Heart left ventricle (tissue), 16 donors: ENCODE measurements at regions not wholly inside any gene's neighbourhood (a gene's known extent, or its start where the extent isn't known, plus 50 kb on each side); places are given as distances from the start of the nearest gene placed in this dataset.

Source experiments
- ATAC-seq, 4 donors: fragments of 200-7000 bp; cut with Tn5 transposase; one replicate each; pipeline ENCODE4 v1.9.1; 2020 to 2022; ENCODE audit warnings: moderate library complexity in 4 of 4, mild to moderate bottlenecking in 3 of 4, moderate number of reproducible peaks in 1 of 4
- DNase-seq, 5 donors: peaks; one replicate each; pipeline ENCODE4 v3.0.0-alpha.2; 2020
- H3K27ac ChIP-seq, 12 donors: fragments of 200-600 bp; sonication (generic) in 4 of 12; one replicate each; pipeline versions ENCODE4 v1.5.0 to v1.8.0; 2016 to 2022; ENCODE audit warnings: mild to moderate bottlenecking in 2 of 12
- H3K27me3 ChIP-seq, 9 donors: fragments of 200-600 bp; sonication (generic) in 2 of 9; one replicate each; pipeline versions ENCODE4 v1.5.1 to v1.8.0; 2016 to 2022; ENCODE audit warnings: mild to moderate bottlenecking in 3 of 9
- H3K36me3 ChIP-seq, 9 donors: fragments of 200-600 bp; sonication (generic) in 2 of 9; one replicate each; pipeline versions ENCODE4 v1.5.0 to v1.8.0; 2018 to 2022; ENCODE audit warnings: mild to moderate bottlenecking in 2 of 9
- H3K4me1 ChIP-seq, 12 donors: fragments of 200-600 bp; sonication (generic) in 4 of 12; one replicate each; pipeline versions ENCODE4 v1.5.0 to v1.8.0; 2016 to 2022; ENCODE audit warnings: mild to moderate bottlenecking in 3 of 12
- H3K4me3 ChIP-seq, 12 donors: fragments of 200-600 bp; sonication (generic) in 4 of 12; one replicate each; pipeline versions ENCODE4 v1.5.0 to v1.8.0; 2017 to 2022; ENCODE audit warnings: mild to moderate bottlenecking in 9 of 12, moderate library complexity in 4 of 12
- H3K9me3 ChIP-seq, 12 donors: fragments of 200-600 bp; sonication (generic) in 4 of 12; one replicate each; pipeline versions ENCODE4 v1.5.0 to v1.8.0; 2016 to 2022; ENCODE audit warnings: mild to moderate bottlenecking in 1 of 12
- CTCF ChIP-seq, 12 donors: fragments of 200-600 bp; sonication (generic) in 4 of 12; IDR thresholded peaks; one replicate each; pipeline versions ENCODE4 v1.5.0 to v1.8.0; 2018 to 2022; ENCODE audit warnings: antibody characterized with exemption in 12 of 12, mild to moderate bottlenecking in 5 of 12
- POLR2A ChIP-seq, 2 donors: fragments of 450-650 bp; IDR thresholded peaks; one replicate each; pipeline ENCODE4 v1.6.1; 2017; ENCODE audit warnings: antibody characterized with exemption in 2 of 2, mild to moderate bottlenecking in 2 of 2, moderate library complexity in 2 of 2
- WGBS, 4 donors: extraction: QIAGEN DNeasy Blood & Tissue Kit in 2 of 4; methylation state at CpG; one replicate each; pipeline versions ENCODE4 v1.1.5 to v1.1.7; 2013 to 2018; 5-methylcytosine and 5-hydroxymethylcytosine counted together
- intact Hi-C, 10 donors: fragments of 100-400 bp; cut with DNase I; formaldehyde crosslinking; loops; one replicate each; pipeline versions ENCODE4 v1.11.1 to v1.14.2; 2022
- donor health status: ischemic (EF 13 %, LVEDD 7.1; RV severe dilation, severe dysfunction).
- donor health status: healthy with polysubstance abuse.
- donor health status: DM: no; HTN: yes; CAD: no.
- donor health status: DM: no; HTN: no; CAD: no.
- donor health status: ischemic (EF 25% LVEDD 6.9; RV normal size, moderate dysfunction).
- donor health status: ischemic (EF 25% LVEDD 5.7; RV mildly dilated, moderate dysfunction).
- donor health status: healthy.
- donor health status: DM: yes; HTN: yes; CAD: no.
- donor health status: ischemic (EF 35%, LVEDD 5.7; RV mildly dilated, moderate dysfunction).
- donor health status: nonischemic (EF 11% LVEDD 7.7; RV severe dilation, severe dysfunction).
- donor health status: DM: yes; HTN: yes; CAD: no.
- donor health status: PGD.
- donor health status: ischemic (EF 29% LVEDD 5.4; RV normal size, mild dysfunction).
- donor health status: nonischemic (EF 23%, LVEDD 6.1; RV moderate dilation, normal function).

GRCh38 chr6:114421199-114421598, 78.4 kb upstream of the HS3ST5 start:
- DNase-seq (no peak), ATAC-seq (no peak)
- Histone ChIP-seq H3K4me1 (no peaks in the 10 kb centered on the region), H3K27me3 (peaks cover 0 to 5% (median 0%) of the 10 kb centered on the region in 9 donors), H3K9me3 (no peaks in the 10 kb centered on the region), H3K4me3 (no peak overlapping the region), H3K27ac (no peak overlapping the region), H3K36me3 (no peaks in the 10 kb centered on the region)
- intact Hi-C loops: no loop called here
- TF ChIP-seq POLR2A (IDR thresholded peaks at IDR 0.05): no peak
- no peak for TF ChIP-seq CTCF (IDR thresholded peaks at IDR 0.05)

GRCh38 chr6:114419175-114419574, 76.4 kb upstream of the HS3ST5 start:
- no peaks in the 10 kb centered on the region for H3K4me1 ChIP-seq
- no peak overlapping the region for H3K27ac ChIP-seq
- no peak overlapping the region for H3K4me3 ChIP-seq
- ATAC-seq (no peak), DNase-seq (no peak)
- TF ChIP-seq CTCF (IDR thresholded peaks at IDR 0.05) (no peak), POLR2A (IDR thresholded peaks at IDR 0.05) (no peak)
- no peaks in the 10 kb centered on the region for H3K9me3 ChIP-seq
- intact Hi-C loops: no loop called here
- peaks cover 0 to 5% (median 0%) of the 10 kb centered on the region in 9 donors for H3K27me3 ChIP-seq
- 57 to 67% (median 63%) methylated on average over 2 of the region's 2 CpGs for WGBS, 4 donors
- no peaks in the 10 kb centered on the region for H3K36me3 ChIP-seq

GRCh38 chr6:114418304-114418972, 75.6 kb upstream of the HS3ST5 start:
- DNase-seq: no peak
- TF ChIP-seq POLR2A (IDR thresholded peaks at IDR 0.05) (no peak), CTCF (IDR thresholded peaks at IDR 0.05) (no peak)
- no peaks in the 10 kb centered on the region for H3K9me3 ChIP-seq
- no peak for ATAC-seq
- intact Hi-C loops: no loop called here
- peaks cover 0 to 5% (median 0%) of the 10 kb centered on the region in 9 donors for H3K27me3 ChIP-seq
- 77 to 92% (median 86%) methylated on average over 5 of the region's 5 CpGs for WGBS, 4 donors
- no peaks in the 10 kb centered on the region for H3K36me3 ChIP-seq
- no peak overlapping the region for H3K4me3 ChIP-seq
- no peak overlapping the region for H3K27ac ChIP-seq
- no peaks in the 10 kb centered on the region for H3K4me1 ChIP-seq

GRCh38 chr6:114407426-114408035, 64.7 kb upstream of the HS3ST5 start:
- no peak for TF ChIP-seq POLR2A (IDR thresholded peaks at IDR 0.05)
- H3K36me3 ChIP-seq: no peaks in the 10 kb centered on the region
- DNase-seq (no peak), ATAC-seq (no peak)
- H3K27me3 ChIP-seq: no peaks in the 10 kb centered on the region
- H3K4me3 ChIP-seq: no peak overlapping the region
- H3K9me3 ChIP-seq: no peaks in the 10 kb centered on the region
- H3K4me1 ChIP-seq: no peaks in the 10 kb centered on the region
- WGBS, 4 donors: 75 to 85% (median 81%) methylated on average over 6 of the region's 6 CpGs
- intact Hi-C loops: no loop called here
- no peak overlapping the region for H3K27ac ChIP-seq
